PC-3 (cell line): ENCODE measurements at regions not wholly inside any gene's neighbourhood (a gene's known extent, or its start where the extent isn't known, plus 50 kb on each side); places are given as distances from the start of the nearest gene placed in this dataset.
A peak's percentile ranks its signal among the peaks of the same experiment; 100 is the strongest.

Source experiments
- ATAC-seq: fragments of 200-7000 bp; cut with Tn5 transposase; 2 replicates; pipeline ENCODE4 v1.9.1; 2020; ENCODE audit warnings: mild to moderate bottlenecking, moderate library complexity
- BruUV-seq: library from RNA; stranded (reverse); fragments of 400-500 nt; replicated peaks from 2 replicates; lab custom pipeline; 2021; lab: Mats Ljungman, UMichigan
- CTCF ChIA-PET: fragments of 300-600 bp; sonication (Branson Sonifier 250); formaldehyde crosslinking; loops from one replicate; lab custom pipeline; 2022; ENCODE audit warnings: antibody characterized with exemption; lab: Charles Lee
- POLR2A ChIA-PET: fragments of 300-600 bp; sonication (Branson Sonifier 250); formaldehyde crosslinking; loops from one replicate; lab custom pipeline; 2022; ENCODE audit warnings: antibody characterized with exemption; ENCODE audit not compliant: unreplicated experiment; lab: Charles Lee
- DNase-seq: peaks from one replicate; pipeline ENCODE4 v3.0.0-alpha.2; 2015
- H2AFZ ChIP-seq: fragments of 300-600 bp; sonication (generic); 2 replicates; pipeline ENCODE4 v1.6.0; 2016; ENCODE audit warnings: antibody characterized with exemption, low read length
- H3F3A ChIP-seq: fragments of 300-600 bp; sonication (generic); one replicate; pipeline ENCODE4 v1.6.0; 2017; ENCODE audit warnings: antibody characterized with exemption, low read length, control low read depth, mild to moderate bottlenecking; ENCODE audit not compliant: unreplicated experiment
- H3K27ac ChIP-seq: fragments of 300-600 bp; sonication (generic); 2 replicates; pipeline ENCODE4 v1.5.1; 2016; ENCODE audit warnings: mild to moderate bottlenecking, low read length
- H3K27me3 ChIP-seq: fragments of 300-600 bp; sonication (generic); 2 replicates; pipeline ENCODE4 v1.6.1; 2016; ENCODE audit warnings: low read length, mixed read lengths
- H3K36me3 ChIP-seq: fragments of 300-600 bp; sonication (generic); 2 replicates; pipeline ENCODE4 v1.6.1; 2016; ENCODE audit warnings: low read depth, mixed run types, low read length, mixed read lengths
- H3K4me1 ChIP-seq: fragments of 300-600 bp; sonication (generic); 2 replicates; pipeline ENCODE4 v1.5.1; 2016; ENCODE audit warnings: low read length; ENCODE audit not compliant: insufficient read depth
- H3K4me2 ChIP-seq: fragments of 300-600 bp; sonication (generic); 2 replicates; pipeline ENCODE4 v1.6.0; 2016; ENCODE audit warnings: low read length
- H3K4me3 ChIP-seq: fragments of 300-600 bp; sonication (generic); 2 replicates; pipeline ENCODE4 v1.5.1; 2016; ENCODE audit warnings: mild to moderate bottlenecking, low read length, mixed read lengths
- H3K79me2 ChIP-seq: fragments of 300-600 bp; sonication (generic); 2 replicates; pipeline ENCODE4 v1.6.1; 2017; ENCODE audit warnings: low read length, mixed read lengths
- H3K9ac ChIP-seq: fragments of 300-600 bp; sonication (generic); 2 replicates; pipeline ENCODE4 v1.6.0; 2016; ENCODE audit warnings: mild to moderate bottlenecking, low read length
- H3K9me2 ChIP-seq: fragments of 300-600 bp; sonication (generic); replicated peaks from 2 replicates; pipeline ENCODE4 v1.6.1; 2016; ENCODE audit warnings: mixed run types, low read length, mixed read lengths
- H3K9me3 ChIP-seq: fragments of 300-600 bp; sonication (generic); 2 replicates; pipeline ENCODE4 v1.6.1; 2016; ENCODE audit warnings: low read length, mixed read lengths
- H4K20me1 ChIP-seq: fragments of 300-600 bp; sonication (generic); 2 replicates; pipeline ENCODE4 v1.6.1; 2016; ENCODE audit warnings: low read length, mixed read lengths
- CTCF ChIP-seq: fragments of 300-600 bp; sonication (generic); conservative IDR thresholded peaks from 2 replicates; pipeline ENCODE4 v1.5.1; 2017; ENCODE audit warnings: antibody characterized with exemption, low read depth, mild to moderate bottlenecking, low read length
- EZH2 ChIP-seq: fragments of 300-600 bp; sonication (generic); IDR thresholded peaks from one replicate; pipeline ENCODE4 v1.6.1; 2017; ENCODE audit warnings: antibody characterized with exemption, mild to moderate bottlenecking, low read length; ENCODE audit not compliant: unreplicated experiment
- EZH2phosphoT487 ChIP-seq: fragments of 300-600 bp; sonication (generic); IDR thresholded peaks from 2 replicates; pipeline ENCODE4 v1.6.1; 2018; ENCODE audit warnings: mild to moderate bottlenecking, antibody characterized with exemption, low read length, borderline replicate concordance
- intact Hi-C: fragments of 100-400 bp; cut with micrococcal nuclease; formaldehyde crosslinking; loops from 2 replicates; pipeline ENCODE4 v1.9.0; 2023

- DNase-seq: no peak
- no TSS peak for BruUV-seq
- Histone ChIP-seq H3K27ac (no peak overlapping the region), H3F3A (no peaks in the 10 kb centered on the region), H3K9me3 (no peaks in the 10 kb centered on the region), H2AFZ (no peak overlapping the region), H3K27me3 (no peaks in the 10 kb centered on the region), H3K4me3 (no peak overlapping the region), H3K4me2 (no peak overlapping the region), H3K4me1 (no peaks in the 10 kb centered on the region), H3K9me2 (no peaks in the 10 kb centered on the region), H3K9ac (no peak overlapping the region), H3K36me3 (no peaks in the 10 kb centered on the region), H3K79me2 (no peaks in the 10 kb centered on the region), H4K20me1 (no peaks in the 10 kb centered on the region)
- TF ChIP-seq EZH2 (no peak), CTCF (no peak), EZH2phosphoT487 (no peak)
- ATAC-seq: no peak
- intact Hi-C loops: no loop called here
- ChIA-PET CTCF (no interaction called here), POLR2A (no interaction called here)
These were observed 120.1 kb downstream of the ALG10 start for GRCh38 chr12:34142430-34142829.

- Histone ChIP-seq H3K4me1 (no peaks in the 10 kb centered on the region), H3K79me2 (no peaks in the 10 kb centered on the region), H3K4me2 (no peak overlapping the region), H3K27ac (no peak overlapping the region), H3K9me3 (no peaks in the 10 kb centered on the region), H3K9ac (no peak overlapping the region), H3K36me3 (no peaks in the 10 kb centered on the region), H3F3A (no peaks in the 10 kb centered on the region), H4K20me1 (no peaks in the 10 kb centered on the region), H3K9me2 (no peaks in the 10 kb centered on the region), H2AFZ (no peak overlapping the region), H3K4me3 (no peak overlapping the region), H3K27me3 (no peaks in the 10 kb centered on the region)
- intact Hi-C loops: no loop called here
- no peak for DNase-seq
- no peak for ATAC-seq
- BruUV-seq: no TSS peak
- no peak for TF ChIP-seq EZH2
- no peak for TF ChIP-seq EZH2phosphoT487
- no peak for TF ChIP-seq CTCF
- POLR2A ChIA-PET: no interaction called here
- CTCF ChIA-PET: no interaction called here
These were observed 128.7 kb downstream of the ALG10 start for GRCh38 chr12:34151019-34151418.

DNA sequence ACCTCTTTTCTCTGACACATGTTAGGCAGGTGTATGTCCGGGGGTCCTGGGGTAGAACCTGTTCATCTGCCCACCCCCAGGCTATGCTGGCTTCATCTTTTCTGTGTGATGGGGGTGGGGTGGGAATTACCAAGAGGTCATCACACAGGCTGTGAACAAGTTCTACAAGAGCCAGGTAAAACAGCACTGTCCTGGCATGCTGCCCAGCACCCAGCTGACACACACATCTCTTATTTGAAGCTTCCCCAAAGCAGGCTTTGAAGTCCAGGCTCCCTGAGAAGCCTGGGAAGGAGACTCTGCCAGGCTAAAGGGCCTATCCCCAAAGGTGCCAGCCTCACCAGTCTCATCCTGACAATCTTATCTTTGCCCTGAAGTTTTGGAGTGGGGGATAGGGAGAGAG lies 141.1 kb downstream of the ALG10 start:
- H4K20me1 ChIP-seq: no peaks in the 10 kb centered on the region
- no peak overlapping the region for H3K4me3 ChIP-seq
- H3K4me2 ChIP-seq: no peak overlapping the region
- peaks cover 6% of the 10 kb centered on the region; the same call in 1 of the 2 replicates for H3K27me3 ChIP-seq
- ChIA-PET POLR2A (no interaction called here), CTCF (no interaction called here)
- no peaks in the 10 kb centered on the region for H3K9me3 ChIP-seq
- DNase-seq (peak; percentile 43), ATAC-seq (peak; percentile 27; the same call in 1 of the 2 replicates)
- no peaks in the 10 kb centered on the region for H3F3A ChIP-seq
- H3K9me2 ChIP-seq: no peaks in the 10 kb centered on the region
- H3K27ac ChIP-seq: no peak overlapping the region
- TF ChIP-seq EZH2 (no peak), EZH2phosphoT487 (no peak), CTCF (no peak)
- no peak overlapping the region for H2AFZ ChIP-seq
- no peaks in the 10 kb centered on the region for H3K36me3 ChIP-seq
- no peaks in the 10 kb centered on the region for H3K79me2 ChIP-seq
- BruUV-seq: no TSS peak
- H3K4me1 ChIP-seq: no peaks in the 10 kb centered on the region
- intact Hi-C loops: no loop called here
- H3K9ac ChIP-seq: no peak overlapping the region
